Testis (tissue), 2 donors: ENCODE measurements at regions not wholly inside any gene's neighbourhood (a gene's known extent, or its start where the extent isn't known, plus 50 kb on each side); places are given as distances from the start of the nearest gene placed in this dataset.

Experiments used
- DNase-seq: peaks from one replicate; pipeline ENCODE4 v3.0.0-alpha.2; 2019
- H3K27ac ChIP-seq, 2 donors: fragments of 200-600 bp; sonication (generic); one replicate each; pipeline ENCODE4 v1.5.1; 2019
- H3K27me3 ChIP-seq: fragments of 200-600 bp; sonication (generic); one replicate; pipeline ENCODE4 v1.5.1; 2019
- H3K36me3 ChIP-seq: fragments of 200-600 bp; sonication (generic); one replicate; pipeline ENCODE4 v1.5.1; 2017; ENCODE audit warnings: low read depth; ENCODE audit errors: missing control alignments
- H3K4me1 ChIP-seq: fragments of 200-600 bp; sonication (generic); one replicate; pipeline ENCODE4 v1.5.1; 2019
- H3K4me3 ChIP-seq, 2 donors: fragments of 200-600 bp; sonication (generic); one replicate each; pipeline ENCODE4 v1.5.1; 2017 to 2019
- H3K9me3 ChIP-seq: fragments of 200-600 bp; sonication (generic); one replicate; pipeline ENCODE4 v1.5.1; 2017
- CTCF ChIP-seq, 3 experiments: fragments of 450-650 bp in 2 of 3; fragments of 200-600 bp in 1 of 3; sonication (generic) in 1 of 3; IDR thresholded peaks; one replicate each; pipeline ENCODE4 v1.5.1; 2016 to 2019; ENCODE audit warnings: antibody characterized with exemption in 3 of 3, mild to moderate bottlenecking in 2 of 3, moderate library complexity in 1 of 3
- POLR2A ChIP-seq: fragments of 450-650 bp; IDR thresholded peaks from one replicate; pipeline ENCODE4 v1.6.1; 2017; ENCODE audit warnings: antibody characterized with exemption, mild to moderate bottlenecking, moderate library complexity
- WGBS, 2 donors: methylation state at CpG; one replicate each; pipeline ENCODE4 v1.1.5; 2018; 5-methylcytosine and 5-hydroxymethylcytosine counted together
- intact Hi-C: fragments of 100-400 bp; cut with DNase I; formaldehyde crosslinking; loops from one replicate; pipeline ENCODE4 v1.15.1; 2023; ENCODE audit warnings: low total_unique reads

GRCh38 chr9:97759581-97760288 lies 62.6 kb upstream of the XPA start:
- no peak for DNase-seq
- TF ChIP-seq CTCF (IDR thresholded peaks at IDR 0.05) = no peak
- TF ChIP-seq POLR2A = no peak
- Histone ChIP-seq H3K27me3 (no peaks in the 10 kb centered on the region), H3K4me1 (no peaks in the 10 kb centered on the region), H3K36me3 (no peaks in the 10 kb centered on the region), H3K27ac (no peak overlapping the region), H3K4me3 (no peak overlapping the region), H3K9me3 (no peaks in the 10 kb centered on the region)
- intact Hi-C loops = no loop called here
- WGBS, 2 donors = 66 to 79% methylated on average over 5 of the region's 5 CpGs

- DNase-seq = no peak
- no peak overlapping the region for H3K27ac ChIP-seq
- H3K4me3 ChIP-seq = no peak overlapping the region
- no peaks in the 10 kb centered on the region for H3K4me1 ChIP-seq
- H3K9me3 ChIP-seq = no peaks in the 10 kb centered on the region
- intact Hi-C loops = no loop called here
- 62 to 63% methylated on average over 8 of the region's 8 CpGs for WGBS, 2 donors
- H3K27me3 ChIP-seq = no peaks in the 10 kb centered on the region
- TF ChIP-seq CTCF (IDR thresholded peaks at IDR 0.05) (no peak), POLR2A (no peak)
- H3K36me3 ChIP-seq = no peaks in the 10 kb centered on the region
Measured at GRCh38 chr9:97761056-97761598, 64.0 kb upstream of the XPA start.

GRCh38 chr9:97761879-97762278 lies 64.7 kb upstream of the XPA start:
- Histone ChIP-seq H3K9me3 (no peaks in the 10 kb centered on the region), H3K4me1 (no peaks in the 10 kb centered on the region), H3K36me3 (no peaks in the 10 kb centered on the region), H3K27me3 (no peaks in the 10 kb centered on the region), H3K27ac (no peak overlapping the region), H3K4me3 (no peak overlapping the region)
- intact Hi-C loops = no loop called here
- no peak for DNase-seq
- WGBS, 2 donors = 83 to 89% methylated on average over 8 of the region's 8 CpGs
- TF ChIP-seq CTCF (IDR thresholded peaks at IDR 0.05) (no peak), POLR2A (no peak)

GRCh38 chr9:97763874-97764273 lies 66.7 kb upstream of the XPA start:
- TF ChIP-seq POLR2A = no peak
- no peak for TF ChIP-seq CTCF (IDR thresholded peaks at IDR 0.05)
- Histone ChIP-seq H3K36me3 (no peaks in the 10 kb centered on the region), H3K9me3 (no peaks in the 10 kb centered on the region), H3K4me3 (no peak overlapping the region), H3K27ac (no peak overlapping the region), H3K4me1 (no peaks in the 10 kb centered on the region), H3K27me3 (no peaks in the 10 kb centered on the region)
- intact Hi-C loops = no loop called here
- WGBS, 2 donors = 82 to 84% methylated on average over 3 to 4 of the region's 4 CpGs
- no peak for DNase-seq

- Histone ChIP-seq H3K27ac (no peak overlapping the region), H3K36me3 (no peaks in the 10 kb centered on the region), H3K4me3 (no peak overlapping the region), H3K4me1 (no peaks in the 10 kb centered on the region), H3K27me3 (no peaks in the 10 kb centered on the region), H3K9me3 (no peaks in the 10 kb centered on the region)
- intact Hi-C loops = no loop called here
- WGBS, 2 donors = 98 to 100% methylated on average over 2 of the region's 2 CpGs
- TF ChIP-seq POLR2A = no peak
- no peak for DNase-seq
Measured at GRCh38 chr9:97766092-97766491, 69.0 kb upstream of the XPA start.
